ENCODE measurements at regions not wholly inside any gene's neighbourhood (a gene's known extent, or its start where the extent isn't known, plus 50 kb on each side); places are given as distances from the start of the nearest gene placed in this dataset.

DNA sequence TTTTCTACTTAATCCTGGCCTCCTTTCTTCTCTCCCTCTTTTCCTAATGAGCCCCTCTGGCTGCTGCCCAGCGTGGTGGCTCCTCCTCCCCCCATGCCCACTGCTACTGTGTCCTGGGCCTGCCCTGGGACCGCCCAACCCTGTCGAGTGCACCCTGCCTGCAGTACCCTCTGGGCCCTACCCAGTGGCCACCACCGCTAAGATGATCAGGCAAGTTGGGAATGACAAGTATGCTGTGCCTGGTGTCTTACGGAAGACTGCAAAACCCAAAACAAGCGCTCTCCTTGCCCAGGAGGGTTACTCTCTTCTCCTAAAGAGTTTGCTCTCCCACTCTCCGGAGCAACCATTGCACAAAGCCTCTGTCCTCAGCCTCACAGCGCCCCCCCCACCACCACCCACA is 273.7 kb downstream of the SYK start:
- Histone ChIP-seq H3K4me1 (ENCODE audit: control insufficient read depth, insufficient read depth, low read length) (peaks cover 17% of the 10 kb centered on the region), H3K36me3 (ENCODE audit: insufficient read depth, low read length) (no peaks in the 10 kb centered on the region), H3K9ac (ENCODE audit: low read depth, low read length) (no peak overlapping the region), H3K4me3 (ENCODE audit: low read length) (no peak overlapping the region), H3K4me2 (ENCODE audit: low read length) (no peak overlapping the region), H3K27me3 (ENCODE audit: control insufficient read depth, insufficient read depth, low read length) (peaks cover 3% of the 10 kb centered on the region), H3K9me3 (replicated peaks; ENCODE audit: low read length) (no peaks in the 10 kb centered on the region)

DNA sequence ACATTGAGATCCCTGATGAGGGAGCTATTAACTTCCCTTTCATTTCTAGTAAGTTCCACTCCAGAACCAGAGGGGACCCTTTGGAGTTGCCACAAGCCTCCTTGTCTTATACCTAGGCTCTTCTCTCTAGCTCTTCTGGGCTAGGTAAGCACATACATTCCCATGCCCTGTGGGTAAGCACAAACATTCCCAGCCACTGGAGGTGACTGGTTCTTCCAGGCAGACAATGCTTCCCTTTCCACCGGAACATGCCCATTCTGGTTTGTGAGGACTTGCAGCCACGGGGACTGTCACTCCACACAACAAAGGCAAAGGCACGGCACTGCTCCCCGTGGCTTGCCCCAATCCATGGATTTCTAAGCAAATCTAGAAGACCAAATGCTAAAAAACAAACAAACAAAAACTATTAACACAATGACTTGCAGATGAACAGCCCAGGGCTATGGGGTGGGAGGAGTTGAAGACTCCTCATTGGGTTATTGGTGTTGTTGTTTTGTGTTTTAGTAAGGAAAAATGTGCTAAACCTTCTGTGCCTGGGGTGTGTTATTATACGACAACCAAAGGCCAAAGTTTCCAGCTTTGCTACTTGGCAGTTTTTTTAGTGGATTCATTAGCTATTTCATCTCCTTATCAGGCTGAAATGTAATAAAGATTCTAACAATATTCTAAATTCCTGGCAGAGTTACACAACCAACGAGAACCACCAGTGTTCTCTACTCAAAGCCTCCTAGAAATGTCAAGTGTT is 276.2 kb downstream of the SYK start:
- peaks cover 3% of the 10 kb centered on the region for H3K27me3 ChIP-seq (ENCODE audit: control insufficient read depth, insufficient read depth, low read length)
- no peaks in the 10 kb centered on the region for H3K36me3 ChIP-seq (ENCODE audit: insufficient read depth, low read length)
- no peaks in the 10 kb centered on the region for H3K9me3 ChIP-seq (replicated peaks; ENCODE audit: low read length)
- H3K9ac ChIP-seq (ENCODE audit: low read depth, low read length) = no peak overlapping the region
- H3K4me2 ChIP-seq (ENCODE audit: low read length) = no peak overlapping the region
- no peaks in the 10 kb centered on the region for H3K4me1 ChIP-seq (ENCODE audit: control insufficient read depth, insufficient read depth, low read length)
- H3K4me3 ChIP-seq (ENCODE audit: low read length) = no peak overlapping the region

DNA sequence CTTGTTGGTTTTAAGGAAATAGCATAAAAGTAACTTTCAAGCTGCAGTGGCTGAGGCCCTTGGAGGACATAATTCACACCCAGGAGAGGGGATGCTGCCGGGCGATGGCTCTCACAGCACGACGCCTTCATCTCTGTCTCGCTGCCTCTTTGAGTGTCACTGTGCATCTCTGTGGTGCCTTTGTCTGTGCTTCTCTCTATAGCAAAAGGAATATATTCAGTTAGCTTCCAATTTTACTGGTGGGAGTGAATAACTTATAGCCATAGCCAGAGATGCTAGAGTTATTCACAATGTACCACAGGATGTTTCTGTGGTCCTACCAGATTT is 276.7 kb downstream of the SYK start:
- H3K9ac ChIP-seq (ENCODE audit: low read depth, low read length) = no peak overlapping the region

DNA sequence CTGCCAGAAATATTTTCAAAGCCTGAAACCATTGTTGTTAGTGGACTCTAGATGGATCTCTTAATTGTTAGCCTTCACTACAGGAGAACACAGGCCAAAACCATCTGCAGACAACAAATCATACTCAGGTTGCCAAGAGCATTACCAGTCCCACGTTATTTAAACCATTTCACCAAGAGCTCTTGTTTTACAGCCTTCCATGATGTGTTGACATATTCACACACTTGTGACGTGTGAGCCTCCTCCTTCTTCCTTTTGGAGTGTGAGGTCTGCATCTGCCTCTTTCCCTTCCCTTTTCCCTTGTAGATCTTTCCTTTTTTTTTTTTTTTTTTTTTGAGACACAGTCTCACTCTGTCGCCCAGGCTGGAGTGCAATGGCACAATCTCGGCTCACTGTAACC is 279.0 kb downstream of the AUH start:
- Histone ChIP-seq H3K4me2 (ENCODE audit: low read length) (no peak overlapping the region), H3K9ac (ENCODE audit: low read depth, low read length) (no peak overlapping the region), H3K27me3 (ENCODE audit: control insufficient read depth, insufficient read depth, low read length) (peaks cover 3% of the 10 kb centered on the region), H3K4me3 (ENCODE audit: low read length) (no peak overlapping the region), H3K9me3 (replicated peaks; ENCODE audit: low read length) (no peaks in the 10 kb centered on the region), H3K4me1 (ENCODE audit: control insufficient read depth, insufficient read depth, low read length) (no peaks in the 10 kb centered on the region), H3K36me3 (ENCODE audit: insufficient read depth, low read length) (no peaks in the 10 kb centered on the region)

More for the DNA sequence above, 276.7 kb downstream of the SYK start:
- Histone ChIP-seq H3K36me3 (ENCODE audit: insufficient read depth, low read length) (no peaks in the 10 kb centered on the region), H3K4me3 (ENCODE audit: low read length) (no peak overlapping the region), H3K4me1 (ENCODE audit: control insufficient read depth, insufficient read depth, low read length) (no peaks in the 10 kb centered on the region), H3K4me2 (ENCODE audit: low read length) (no peak overlapping the region), H3K27me3 (ENCODE audit: control insufficient read depth, insufficient read depth, low read length) (peaks cover 3% of the 10 kb centered on the region), H3K9me3 (replicated peaks; ENCODE audit: low read length) (no peaks in the 10 kb centered on the region)

DNA sequence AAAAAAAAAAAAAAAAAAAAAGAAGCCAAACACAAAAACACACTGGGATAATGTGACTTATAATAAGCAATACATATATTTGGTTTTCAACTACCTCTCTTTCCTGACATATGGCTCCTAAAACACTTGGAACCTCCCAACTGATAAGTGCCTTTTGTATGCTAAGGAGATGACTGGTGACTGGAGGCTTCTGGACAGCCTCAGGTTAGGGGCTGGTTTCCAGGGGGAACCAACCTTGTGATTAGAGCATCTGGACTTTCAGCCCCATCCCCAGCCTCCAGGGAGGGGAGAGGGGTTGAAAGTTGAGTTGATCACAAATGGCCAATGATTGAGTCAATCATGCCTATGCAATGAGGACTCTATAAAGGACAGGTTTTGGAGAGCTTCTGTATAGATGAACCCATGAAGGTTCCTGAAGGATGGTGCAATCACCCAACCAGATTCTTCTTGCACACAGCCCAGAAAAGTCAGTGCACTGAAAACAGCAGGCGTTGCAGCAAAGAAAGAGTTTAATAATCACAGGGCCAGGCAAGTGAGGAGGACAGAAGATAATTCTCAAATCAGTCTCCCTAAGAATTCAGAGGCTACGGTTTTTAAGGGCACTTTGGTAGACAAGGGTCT is 276.7 kb downstream of the AUH start:
- H3K4me2 ChIP-seq (ENCODE audit: low read length) = no peak overlapping the region
- peaks cover 2% of the 10 kb centered on the region for H3K4me1 ChIP-seq (ENCODE audit: control insufficient read depth, insufficient read depth, low read length)
- no peaks in the 10 kb centered on the region for H3K36me3 ChIP-seq (ENCODE audit: insufficient read depth, low read length)
- H3K27me3 ChIP-seq (ENCODE audit: control insufficient read depth, insufficient read depth, low read length) = peaks cover 3% of the 10 kb centered on the region
- no peak overlapping the region for H3K4me3 ChIP-seq (ENCODE audit: low read length)
- no peak overlapping the region for H3K9ac ChIP-seq (ENCODE audit: low read depth, low read length)
- H3K9me3 ChIP-seq (replicated peaks; ENCODE audit: low read length) = no peaks in the 10 kb centered on the region

DNA sequence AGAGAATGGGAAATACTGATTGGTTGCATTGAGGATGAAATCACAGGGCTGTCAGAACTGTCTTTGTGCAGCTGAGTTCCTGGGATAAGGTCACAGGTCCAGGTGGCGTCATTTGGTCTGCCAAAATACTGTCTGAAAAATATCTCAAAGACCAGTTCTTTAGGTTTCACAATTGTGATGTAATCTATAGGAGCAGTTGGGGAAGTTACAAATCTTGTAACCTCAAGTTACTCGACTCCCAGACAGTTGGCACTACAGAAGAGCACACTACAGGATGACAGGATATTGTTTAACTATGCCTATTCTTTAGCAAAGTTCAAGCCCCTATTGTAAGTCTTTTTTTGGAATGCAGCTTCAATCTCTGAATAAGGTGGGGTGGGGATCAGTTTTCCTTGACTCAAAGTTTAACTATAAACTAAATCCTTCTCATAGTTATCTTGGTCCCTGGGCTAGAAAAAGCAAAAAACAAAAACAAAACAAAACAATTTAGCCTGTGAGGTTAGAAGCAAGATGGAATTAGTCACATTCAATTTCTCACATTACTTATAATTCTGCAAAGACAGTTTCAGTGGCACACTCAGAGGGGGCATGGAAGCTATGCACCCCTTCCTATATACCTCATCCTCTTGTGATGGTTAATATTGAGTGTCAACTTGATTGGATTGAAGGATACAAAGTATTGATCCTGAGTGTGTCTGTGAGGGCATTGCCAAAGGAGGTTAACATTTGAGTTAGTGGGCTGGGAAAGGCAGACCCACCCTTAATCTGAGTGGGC is 276.0 kb downstream of the AUH start:
- H3K27me3 ChIP-seq (ENCODE audit: control insufficient read depth, insufficient read depth, low read length) = no peaks in the 10 kb centered on the region
- H3K4me2 ChIP-seq (ENCODE audit: low read length) = no peak overlapping the region
- H3K4me1 ChIP-seq (ENCODE audit: control insufficient read depth, insufficient read depth, low read length) = peaks cover 4% of the 10 kb centered on the region
- no peak overlapping the region for H3K9ac ChIP-seq (ENCODE audit: low read depth, low read length)
- no peak overlapping the region for H3K4me3 ChIP-seq (ENCODE audit: low read length)
- no peaks in the 10 kb centered on the region for H3K36me3 ChIP-seq (ENCODE audit: insufficient read depth, low read length)
- no peaks in the 10 kb centered on the region for H3K9me3 ChIP-seq (replicated peaks; ENCODE audit: low read length)

DNA sequence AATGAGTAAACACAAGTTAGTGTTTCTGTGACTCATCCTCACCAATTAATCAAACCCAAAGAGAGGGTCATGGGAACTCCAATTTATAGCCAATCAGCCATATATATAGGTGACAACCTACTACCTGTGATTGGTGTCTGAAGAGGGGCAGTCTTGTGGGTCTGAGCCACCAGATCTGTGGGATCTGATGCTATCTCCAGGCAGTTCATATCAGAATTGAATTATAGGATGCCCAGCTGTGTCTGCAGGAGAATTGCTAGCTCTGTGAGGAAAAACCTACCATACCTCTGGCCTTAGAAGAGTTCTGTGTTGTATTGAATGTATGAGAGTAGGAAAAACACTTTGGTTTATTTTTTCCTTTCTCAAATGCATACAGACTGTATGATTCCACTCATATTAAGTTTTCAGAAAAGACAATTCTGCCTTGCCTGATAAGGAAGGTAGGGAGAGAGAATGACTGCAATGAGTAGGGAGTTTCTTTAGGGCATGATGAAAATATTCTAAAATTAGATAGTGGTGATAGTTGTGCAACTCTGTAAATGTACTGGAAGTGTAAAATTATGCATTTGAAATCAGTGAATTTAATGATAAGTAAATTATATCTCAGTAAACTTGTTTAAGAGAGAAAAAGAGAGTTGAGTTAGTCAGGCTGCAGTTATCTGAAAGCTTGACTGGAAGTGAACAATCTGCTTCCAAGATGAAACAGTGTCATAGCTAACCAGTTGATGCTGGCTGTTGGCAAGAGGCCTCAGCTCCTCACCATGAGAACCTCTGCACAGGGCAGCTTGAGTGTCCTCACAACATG is 274.9 kb downstream of the AUH start:
- Histone ChIP-seq H3K27me3 (ENCODE audit: control insufficient read depth, insufficient read depth, low read length) (no peaks in the 10 kb centered on the region), H3K4me3 (ENCODE audit: low read length) (no peak overlapping the region), H3K4me1 (ENCODE audit: control insufficient read depth, insufficient read depth, low read length) (peaks cover 4% of the 10 kb centered on the region), H3K4me2 (ENCODE audit: low read length) (no peak overlapping the region), H3K9me3 (replicated peaks; ENCODE audit: low read length) (no peaks in the 10 kb centered on the region), H3K9ac (ENCODE audit: low read depth, low read length) (no peak overlapping the region), H3K36me3 (ENCODE audit: insufficient read depth, low read length) (no peaks in the 10 kb centered on the region)

DNA sequence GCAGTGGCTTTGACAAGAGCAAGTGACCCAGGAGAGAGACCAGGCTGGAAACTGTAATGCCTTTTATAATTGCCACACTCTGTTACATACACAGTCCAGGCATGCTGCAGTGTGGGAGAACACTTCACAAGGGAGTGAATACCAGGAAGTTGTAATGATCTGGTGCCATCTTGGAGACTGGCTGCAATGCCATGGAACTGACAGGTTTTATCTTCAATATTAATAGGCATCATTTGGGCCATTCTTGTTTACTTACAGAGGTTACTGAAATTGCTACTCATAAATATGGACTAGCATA is 274.3 kb downstream of the AUH start:
- no peak overlapping the region for H3K4me2 ChIP-seq (ENCODE audit: low read length)
- no peaks in the 10 kb centered on the region for H3K9me3 ChIP-seq (replicated peaks; ENCODE audit: low read length)
- no peak overlapping the region for H3K4me3 ChIP-seq (ENCODE audit: low read length)
- no peaks in the 10 kb centered on the region for H3K27me3 ChIP-seq (ENCODE audit: control insufficient read depth, insufficient read depth, low read length)
- H3K4me1 ChIP-seq (ENCODE audit: control insufficient read depth, insufficient read depth, low read length) = peaks cover 4% of the 10 kb centered on the region
- H3K9ac ChIP-seq (ENCODE audit: low read depth, low read length) = no peak overlapping the region
- H3K36me3 ChIP-seq (ENCODE audit: insufficient read depth, low read length) = no peaks in the 10 kb centered on the region

DNA sequence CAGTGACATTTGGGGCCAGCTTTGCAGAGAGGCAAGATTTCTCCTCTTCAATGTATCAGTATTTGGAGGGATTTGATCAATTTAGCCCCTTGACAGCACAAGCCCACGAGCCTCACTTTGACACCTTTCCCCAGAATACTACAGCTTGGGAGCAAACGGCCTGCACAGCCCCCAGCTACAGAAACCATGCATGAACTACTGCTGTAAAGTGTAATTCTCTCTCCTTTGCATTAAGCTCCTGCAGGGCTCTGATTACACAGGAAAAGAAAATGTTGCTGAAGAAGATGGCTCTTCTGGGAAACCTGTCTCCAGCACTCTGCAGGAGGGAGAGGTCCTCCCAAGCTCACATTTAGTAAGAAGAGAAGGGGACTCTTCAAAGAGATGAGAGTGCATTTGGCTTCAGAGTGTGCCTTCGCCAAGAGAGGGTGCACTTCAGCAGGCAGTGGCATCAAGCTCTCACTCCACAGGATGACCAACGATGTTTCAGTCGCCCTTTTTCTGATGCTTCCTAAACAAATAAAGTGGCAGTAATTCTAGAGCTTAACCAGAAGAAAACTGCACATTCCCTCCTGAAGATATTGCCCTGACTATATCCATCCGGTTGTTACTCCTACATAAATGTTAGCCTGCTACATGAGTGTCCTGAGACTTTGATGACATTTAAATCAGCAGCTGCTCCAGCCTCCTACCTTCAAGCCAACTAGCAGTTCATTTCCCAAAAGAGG is 272.2 kb downstream of the AUH start:
- no peak overlapping the region for H3K4me2 ChIP-seq (ENCODE audit: low read length)
- no peak overlapping the region for H3K4me3 ChIP-seq (ENCODE audit: low read length)
- peaks cover 2% of the 10 kb centered on the region for H3K9me3 ChIP-seq (replicated peaks; ENCODE audit: low read length)
- H3K36me3 ChIP-seq (ENCODE audit: insufficient read depth, low read length) = no peaks in the 10 kb centered on the region
- peaks cover 4% of the 10 kb centered on the region for H3K4me1 ChIP-seq (ENCODE audit: control insufficient read depth, insufficient read depth, low read length)
- no peaks in the 10 kb centered on the region for H3K27me3 ChIP-seq (ENCODE audit: control insufficient read depth, insufficient read depth, low read length)
- peak overlapping the region; percentile 1 for H3K9ac ChIP-seq (ENCODE audit: low read depth, low read length)

DNA sequence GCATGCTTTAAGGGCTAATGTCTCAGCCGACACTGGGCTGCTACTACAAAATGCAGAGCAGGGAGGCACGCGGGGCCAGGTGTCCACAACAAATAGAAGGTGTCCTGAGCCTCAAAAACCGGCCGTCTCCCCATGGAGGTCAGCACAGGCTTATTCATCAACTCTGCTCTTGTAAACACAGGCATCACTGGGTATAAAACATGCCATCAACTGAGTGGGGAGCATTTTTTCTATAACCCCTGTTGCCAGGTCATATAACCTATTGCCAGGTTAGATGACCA is 271.6 kb downstream of the AUH start:
- Histone ChIP-seq H3K4me1 (ENCODE audit: control insufficient read depth, insufficient read depth, low read length) (peaks cover 4% of the 10 kb centered on the region), H3K4me3 (ENCODE audit: low read length) (no peak overlapping the region), H3K36me3 (ENCODE audit: insufficient read depth, low read length) (no peaks in the 10 kb centered on the region), H3K9me3 (replicated peaks; ENCODE audit: low read length) (peaks cover 2% of the 10 kb centered on the region), H3K9ac (ENCODE audit: low read depth, low read length) (peak overlapping the region; percentile 1), H3K27me3 (ENCODE audit: control insufficient read depth, insufficient read depth, low read length) (no peaks in the 10 kb centered on the region), H3K4me2 (ENCODE audit: low read length) (no peak overlapping the region)

DNA sequence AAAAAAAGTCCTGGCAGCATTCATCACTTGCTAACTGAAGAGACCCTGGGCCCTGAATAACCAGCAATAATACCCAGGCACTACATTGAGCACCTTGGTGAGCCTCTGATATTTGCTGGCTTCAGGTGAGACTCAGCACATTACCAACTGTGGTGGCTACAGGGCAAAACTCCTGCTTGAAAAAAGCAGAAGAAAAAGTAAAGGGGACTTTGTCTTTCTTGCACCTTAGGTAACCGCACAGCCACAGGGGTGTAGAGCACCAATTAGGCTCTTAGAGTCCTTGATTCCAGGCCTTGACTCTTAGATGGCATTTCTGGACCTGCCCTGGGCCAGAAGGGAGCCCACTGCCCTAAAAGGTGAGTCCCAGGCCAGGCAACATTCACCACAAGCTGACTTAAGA is 269.5 kb downstream of the AUH start:
- Histone ChIP-seq H3K9ac (ENCODE audit: low read depth, low read length) (no peak overlapping the region), H3K4me2 (ENCODE audit: low read length) (no peak overlapping the region), H3K4me3 (ENCODE audit: low read length) (no peak overlapping the region), H3K27me3 (ENCODE audit: control insufficient read depth, insufficient read depth, low read length) (no peaks in the 10 kb centered on the region), H3K9me3 (replicated peaks; ENCODE audit: low read length) (peaks cover 2% of the 10 kb centered on the region), H3K4me1 (ENCODE audit: control insufficient read depth, insufficient read depth, low read length) (peaks cover 4% of the 10 kb centered on the region), H3K36me3 (ENCODE audit: insufficient read depth, low read length) (no peaks in the 10 kb centered on the region)

Data from skeletal muscle satellite cell (primary cell).